NCI-H82 treated with DMSO at 0.1 percent for 48 hours (cell line): ENCODE measurements at regions not wholly inside any gene's neighbourhood (a gene's known extent, or its start where the extent isn't known, plus 50 kb on each side); places are given as distances from the start of the nearest gene placed in this dataset.

ENCODE experiments used
- DNase-seq: peaks from one replicate; lab custom pipeline; 2025; ENCODE audit not compliant: unreplicated experiment; lab: John Stamatoyannopoulos, UW

DNA sequence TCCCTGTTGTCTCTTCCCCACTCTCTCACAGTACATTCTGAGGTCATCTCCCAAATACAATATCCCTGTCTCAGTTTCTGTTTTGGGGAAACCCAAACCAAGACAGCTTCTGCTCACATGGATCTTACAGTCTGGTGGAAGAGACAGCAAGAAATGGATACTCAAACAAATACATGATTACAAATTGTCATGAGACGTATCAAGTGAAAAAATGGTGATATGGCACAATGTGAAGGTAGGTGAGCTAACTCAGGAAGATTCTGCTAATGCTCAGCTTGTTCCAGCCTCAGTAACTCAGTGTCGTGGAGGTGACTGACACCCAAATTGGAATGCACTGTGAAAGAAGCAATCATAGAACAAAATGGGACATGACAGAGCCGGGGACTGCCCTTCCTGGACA lies 68.3 kb downstream of the CHST1 start:
- DNase-seq: no peak

DNA sequence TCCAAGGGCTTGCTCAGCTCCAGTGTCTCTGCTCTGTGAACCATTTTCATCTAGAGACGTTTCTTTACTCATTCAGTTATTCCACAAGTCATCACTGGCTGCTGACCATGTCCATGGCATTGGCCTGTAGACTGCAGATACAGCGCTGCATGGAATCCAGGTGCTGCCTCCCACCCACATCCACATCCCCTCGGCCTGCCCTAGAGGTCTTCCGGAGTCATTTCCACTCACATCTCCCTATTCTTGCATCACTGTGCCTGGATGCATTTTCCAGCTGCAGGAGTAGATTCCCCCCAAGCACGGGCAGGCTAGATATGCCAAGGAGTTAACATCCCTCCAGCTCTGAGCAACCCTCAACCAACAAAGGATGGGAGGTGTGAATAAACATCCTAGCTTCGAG lies 68.9 kb downstream of the CHST1 start:
- no peak for DNase-seq

DNA sequence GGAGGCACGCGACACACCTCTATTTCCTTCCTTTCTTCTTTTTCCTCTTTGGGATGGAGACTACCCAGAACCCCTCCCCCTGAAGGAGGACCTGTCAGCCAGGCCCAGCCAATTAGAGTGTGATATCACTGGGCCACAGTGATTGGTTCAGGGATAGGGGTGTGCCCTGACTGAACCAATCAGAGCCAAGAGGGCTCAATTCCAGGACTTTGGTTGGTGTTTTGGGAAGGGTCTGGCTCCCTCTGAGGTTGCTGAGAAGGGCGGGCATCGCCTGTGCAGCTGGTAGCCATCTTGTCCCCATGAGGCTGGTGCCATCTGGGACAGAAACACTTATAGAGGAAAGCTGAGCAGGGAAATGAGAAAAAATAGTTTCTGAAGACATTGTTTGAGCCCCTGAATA lies 71.4 kb downstream of the CHST1 start:
- no peak for DNase-seq

DNA sequence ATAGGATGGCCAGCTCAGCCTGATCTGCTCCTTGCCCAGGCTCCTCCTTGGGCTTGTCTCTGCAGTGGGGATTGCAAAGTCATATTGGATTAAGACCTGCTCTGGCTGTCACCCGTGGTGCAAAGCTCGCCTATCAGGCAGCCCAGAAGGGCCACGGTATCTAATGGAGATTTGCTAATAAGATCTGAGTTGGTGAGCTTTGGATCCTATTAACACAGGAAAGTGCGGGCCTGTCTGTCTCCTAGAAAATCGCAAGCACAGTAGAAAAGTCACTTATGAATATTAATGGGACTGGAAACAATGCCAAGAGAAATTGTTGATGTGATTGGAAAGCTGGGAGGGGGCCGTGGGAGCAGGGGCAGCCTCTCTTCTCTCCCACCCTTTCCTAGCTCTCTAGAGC lies 72.8 kb downstream of the CHST1 start:
- DNase-seq: peak; percentile 98

- no peak for DNase-seq
These were observed 74.7 kb downstream of the CHST1 start for GRCh38 chr11:45590743-45591142.

DNA sequence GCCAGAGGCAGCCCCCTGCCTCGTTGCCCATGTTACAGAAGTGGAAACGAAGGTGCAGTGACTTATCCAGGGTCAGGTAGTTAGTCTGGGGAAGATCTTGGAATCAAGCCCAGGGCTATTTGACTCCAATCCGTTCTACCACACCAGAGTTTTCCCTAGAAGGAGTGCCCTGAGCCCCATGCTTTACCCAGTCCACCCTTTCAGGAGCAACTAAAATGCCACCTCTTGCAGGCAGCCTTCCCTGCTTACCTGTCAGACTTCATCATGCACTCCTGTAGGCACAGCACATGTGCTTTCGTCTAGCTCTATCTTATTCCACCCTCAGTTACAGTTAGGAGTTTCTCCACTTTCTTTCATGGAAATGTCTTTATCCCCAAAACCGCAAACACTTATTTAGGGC lies 80.2 kb downstream of the CHST1 start:
- no peak for DNase-seq

- no peak for DNase-seq
These were observed 81.3 kb downstream of the CHST1 start for GRCh38 chr11:45583981-45584566.

- DNase-seq: no peak
These were observed 85.0 kb downstream of the CHST1 start for GRCh38 chr11:45580399-45580798.

DNA sequence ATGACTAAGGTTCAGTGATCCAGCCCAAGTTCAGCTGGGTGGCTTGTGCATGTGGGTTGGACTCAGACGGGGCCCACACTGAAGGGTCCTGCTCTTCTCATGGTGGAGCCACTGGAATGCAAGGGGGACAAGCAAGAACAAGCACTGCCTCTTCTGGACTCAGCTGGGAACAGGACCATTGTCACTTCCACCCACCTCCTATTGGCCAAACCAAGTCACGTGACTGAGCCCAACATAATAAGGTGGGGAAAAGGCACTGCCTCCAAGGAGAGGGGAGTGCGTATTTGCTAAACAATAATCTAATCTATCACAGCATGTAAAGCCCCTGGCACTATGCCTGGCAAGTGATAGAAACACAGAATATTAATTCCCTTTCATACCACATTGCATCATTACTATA lies 87.1 kb downstream of the CHST1 start:
- no peak for DNase-seq

DNA sequence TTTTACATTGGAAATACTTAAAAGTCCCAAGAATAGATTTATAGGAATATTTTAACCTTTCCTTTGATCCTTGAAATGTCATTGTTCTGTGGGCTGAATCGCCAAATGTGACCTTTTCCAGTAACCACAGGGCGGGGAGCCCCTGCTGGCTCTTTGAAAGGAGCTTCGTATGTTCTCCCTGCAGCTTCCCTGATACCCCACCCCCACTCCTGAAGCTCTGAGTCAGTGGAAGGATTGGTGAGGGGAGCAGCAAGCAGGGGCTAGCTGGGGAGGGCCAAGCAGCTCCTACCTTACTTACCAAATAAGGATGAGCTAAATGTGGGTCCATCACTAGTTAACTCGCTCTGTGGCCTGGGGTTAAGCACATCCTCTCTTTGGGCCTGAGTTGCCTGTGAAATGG lies 87.7 kb downstream of the CHST1 start:
- DNase-seq: no peak

DNA sequence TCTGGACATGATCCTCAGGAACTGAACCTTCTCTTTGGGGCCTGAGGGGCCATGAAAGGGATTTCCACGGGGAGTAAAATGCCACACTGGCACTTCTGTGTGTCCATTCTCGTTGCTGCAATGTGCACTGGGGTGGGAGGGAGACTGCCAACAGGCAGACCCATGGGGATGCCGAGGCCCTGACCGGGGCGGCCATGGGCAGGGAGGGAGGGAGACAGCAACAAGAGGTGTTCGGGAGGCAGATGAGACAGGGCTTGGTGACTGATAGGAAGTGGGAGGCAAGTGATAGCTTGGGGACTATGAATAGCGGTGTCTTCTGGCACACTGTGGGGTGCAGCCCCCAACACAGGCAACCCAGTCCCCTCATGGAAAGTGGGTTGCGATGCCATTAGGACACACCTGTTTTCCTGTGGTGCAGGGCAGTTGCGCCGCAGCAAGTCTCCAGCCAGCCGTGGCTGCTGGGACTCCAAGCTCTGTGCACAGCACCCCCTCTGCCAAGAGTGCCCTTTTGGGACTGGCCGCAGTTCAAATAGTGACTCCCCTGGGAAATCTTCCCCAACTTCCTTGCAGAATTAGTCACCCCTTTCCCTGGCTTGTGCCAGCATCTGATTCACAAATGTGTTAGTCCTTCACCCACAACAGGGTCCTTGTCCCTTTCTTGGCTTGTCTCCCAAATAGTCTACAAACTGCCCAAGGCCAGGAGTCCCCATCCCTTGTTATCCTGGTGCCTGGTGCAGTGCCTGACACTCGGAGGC lies 88.8 kb downstream of the CHST1 start:
- DNase-seq: no peak

- DNase-seq: no peak
These were observed 91.7 kb downstream of the CHST1 start for GRCh38 chr11:45573728-45574127.

DNA sequence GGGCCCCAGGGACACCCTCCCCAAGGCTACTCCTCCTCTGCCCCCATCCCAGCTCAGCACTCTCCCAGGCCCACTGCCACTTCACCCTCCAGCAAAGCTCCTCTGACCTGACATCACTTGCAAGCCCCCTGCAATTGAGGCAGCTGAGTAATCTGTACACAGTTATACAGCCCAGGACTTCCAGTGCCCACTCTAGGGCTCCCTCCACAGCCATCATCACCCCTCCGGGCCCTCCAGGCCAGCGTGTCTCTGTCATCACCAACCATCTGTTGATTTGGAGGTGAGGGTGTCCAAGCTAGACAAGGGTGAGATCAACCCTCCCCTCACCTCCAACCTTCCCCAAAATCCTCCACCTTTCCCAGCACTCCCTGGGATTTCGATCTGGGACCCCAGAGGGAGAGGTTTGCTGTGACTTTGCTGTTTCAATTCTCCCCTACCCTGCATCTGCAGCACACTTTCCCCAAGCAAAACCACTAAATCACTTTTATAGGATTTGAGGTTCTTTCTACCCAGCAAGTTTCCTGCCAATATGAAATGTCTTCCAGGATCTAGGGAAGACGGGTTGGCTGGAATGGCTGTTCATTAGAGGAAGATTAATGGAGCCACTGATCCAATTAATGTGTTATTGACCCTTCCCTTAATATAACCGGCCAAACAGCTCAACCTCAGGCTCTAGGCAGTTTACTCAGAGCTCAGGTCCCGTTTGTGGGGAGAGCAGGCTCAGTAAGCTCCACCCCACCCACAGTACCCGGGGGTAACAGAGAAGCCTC lies 92.9 kb downstream of the CHST1 start:
- peak; percentile 94 for DNase-seq

GRCh38 chr11:45569776-45570175 lies 95.6 kb downstream of the CHST1 start:
- no peak for DNase-seq

DNA sequence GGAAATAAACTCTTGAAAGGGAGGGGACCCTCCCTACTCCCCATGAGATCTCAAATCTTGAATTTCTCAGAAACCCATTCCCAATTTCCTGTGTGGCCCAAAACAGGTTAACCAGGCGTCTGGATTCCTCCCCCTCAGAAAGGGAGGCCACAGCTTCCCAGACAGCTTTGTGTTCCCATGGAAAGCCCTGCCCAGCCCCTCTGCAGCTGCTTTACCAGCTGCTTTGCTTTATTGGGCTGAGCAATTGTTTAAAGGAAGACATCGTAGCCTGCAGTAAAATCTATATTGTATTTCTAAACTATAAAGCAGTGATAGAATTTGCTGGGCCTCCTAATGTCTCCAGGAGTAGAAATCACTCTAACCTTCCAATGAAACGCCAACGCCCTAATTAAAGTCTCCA lies 97.4 kb downstream of the CHST1 start:
- DNase-seq: no peak

GRCh38 chr11:45565446-45565988 lies 99.9 kb downstream of the CHST1 start:
- DNase-seq: no peak

- no peak for DNase-seq
These were observed 101.6 kb downstream of the CHST1 start for GRCh38 chr11:45563810-45564209.

GRCh38 chr11:45563171-45563570 lies 102.3 kb downstream of the CHST1 start:
- no peak for DNase-seq

GRCh38 chr11:45560913-45561281 lies 104.5 kb downstream of the CHST1 start:
- DNase-seq: no peak

GRCh38 chr11:45560155-45560912 lies 105.1 kb downstream of the CHST1 start:
- DNase-seq: peak; percentile 94
